ENCODE measurements at regions not wholly inside any gene's neighbourhood (a gene's known extent, or its start where the extent isn't known, plus 50 kb on each side); places are given as distances from the start of the nearest gene placed in this dataset.

DNA sequence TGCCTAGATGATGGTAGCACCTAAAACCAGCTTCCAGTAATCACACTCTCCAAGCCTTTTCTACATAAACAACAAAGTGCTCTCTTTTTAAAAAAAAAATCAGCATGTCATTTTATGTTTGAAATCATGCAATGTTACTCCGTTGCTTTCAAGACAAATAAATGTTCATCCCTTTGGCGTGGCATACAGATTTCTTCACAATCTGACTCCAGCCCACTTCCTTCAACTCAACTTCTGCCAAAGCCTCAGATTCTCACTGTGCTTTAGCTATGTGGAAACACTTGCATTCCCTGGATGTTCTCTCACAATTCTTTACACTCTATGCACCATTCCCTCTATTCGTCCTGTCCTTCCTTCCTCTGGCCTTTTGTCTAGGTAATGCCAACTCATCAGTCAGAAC, 206.3 kb upstream of the BLID start:
- TF ChIP-seq CTCF (IDR thresholded peaks at IDR 0.05) (no peak), POLR2A (IDR thresholded peaks at IDR 0.05) (no peak), POLR2AphosphoS5 (IDR thresholded peaks at IDR 0.05; ENCODE audit: insufficient read depth in 1 of 2, low read depth in 1 of 2) (no peak)

Data from vagina (tissue), 2 donors.